ENCODE measurements at regions not wholly inside any gene's neighbourhood (a gene's known extent, or its start where the extent isn't known, plus 50 kb on each side); places are given as distances from the start of the nearest gene placed in this dataset.

DNA sequence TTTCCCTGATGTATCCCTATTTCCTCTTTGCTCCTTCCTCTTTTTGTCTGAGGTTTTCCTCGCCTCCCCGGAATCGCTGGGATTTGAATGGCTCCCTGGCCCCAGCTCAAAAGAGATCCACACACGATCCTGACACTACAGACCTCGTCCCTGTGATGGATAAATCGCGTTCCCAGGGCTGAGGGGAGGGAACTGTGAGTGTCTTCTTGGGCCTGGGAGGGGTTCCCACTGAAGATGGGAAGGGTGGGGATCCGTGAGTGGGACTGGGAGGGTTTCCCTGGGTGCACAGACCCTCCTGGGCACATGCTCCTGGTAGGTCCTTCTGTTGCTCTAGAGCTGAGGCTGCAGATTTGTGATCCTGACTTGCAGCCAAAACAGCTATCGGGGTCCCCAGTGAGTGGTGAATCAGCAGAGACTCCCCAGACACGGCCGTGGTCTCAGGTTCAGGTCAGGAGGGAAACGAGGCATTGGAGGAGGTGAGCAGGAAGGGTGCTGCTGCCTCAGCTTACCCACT lies 591.0 kb downstream of the PTPRU start:
- no peak for TF ChIP-seq ZFP30 (CRISPR knock-in tag; IDR thresholded peaks at IDR 0.05)
- TF ChIP-seq, protein P1, sequence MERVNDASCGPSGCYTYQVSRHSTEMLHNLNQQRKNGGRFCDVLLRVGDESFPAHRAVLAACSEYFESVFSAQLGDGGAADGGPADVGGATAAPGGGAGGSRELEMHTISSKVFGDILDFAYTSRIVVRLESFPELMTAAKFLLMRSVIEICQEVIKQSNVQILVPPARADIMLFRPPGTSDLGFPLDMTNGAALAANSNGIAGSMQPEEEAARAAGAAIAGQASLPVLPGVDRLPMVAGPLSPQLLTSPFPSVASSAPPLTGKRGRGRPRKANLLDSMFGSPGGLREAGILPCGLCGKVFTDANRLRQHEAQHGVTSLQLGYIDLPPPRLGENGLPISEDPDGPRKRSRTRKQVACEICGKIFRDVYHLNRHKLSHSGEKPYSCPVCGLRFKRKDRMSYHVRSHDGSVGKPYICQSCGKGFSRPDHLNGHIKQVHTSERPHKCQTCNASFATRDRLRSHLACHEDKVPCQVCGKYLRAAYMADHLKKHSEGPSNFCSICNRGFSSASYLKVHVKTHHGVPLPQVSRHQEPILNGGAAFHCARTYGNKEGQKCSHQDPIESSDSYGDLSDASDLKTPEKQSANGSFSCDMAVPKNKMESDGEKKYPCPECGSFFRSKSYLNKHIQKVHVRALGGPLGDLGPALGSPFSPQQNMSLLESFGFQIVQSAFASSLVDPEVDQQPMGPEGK (CRISPR knock-in tag; IDR thresholded peaks at IDR 0.05; ENCODE audit: borderline replicate concordance) = no peak
- no peak for TF ChIP-seq ARNTL (CRISPR knock-in tag; IDR thresholded peaks at IDR 0.05; ENCODE audit: borderline replicate concordance, low read depth)
- TF ChIP-seq CSDC2 (CRISPR knock-in tag; IDR thresholded peaks at IDR 0.05) = no peak
